Urothelium cell line (cell line): ENCODE measurements at regions not wholly inside any gene's neighbourhood (a gene's known extent, or its start where the extent isn't known, plus 50 kb on each side); places are given as distances from the start of the nearest gene placed in this dataset.
"Not testable (repeated sequence)": the region's sequence is repeated elsewhere in the genome, so short reads cannot be mapped to it uniquely, and the experiment has no call there.

Experiments used
- DNase-seq: peaks from one replicate; pipeline ENCODE4 v3.0.0; 2011; ENCODE audit warnings: low spot score, mixed read lengths
- FAIRE-seq: peaks from 2 replicates; lab custom pipeline; 2011; peaks lifted over from hg19 to GRCh38; lab: Jason Lieb, UNC

DNA sequence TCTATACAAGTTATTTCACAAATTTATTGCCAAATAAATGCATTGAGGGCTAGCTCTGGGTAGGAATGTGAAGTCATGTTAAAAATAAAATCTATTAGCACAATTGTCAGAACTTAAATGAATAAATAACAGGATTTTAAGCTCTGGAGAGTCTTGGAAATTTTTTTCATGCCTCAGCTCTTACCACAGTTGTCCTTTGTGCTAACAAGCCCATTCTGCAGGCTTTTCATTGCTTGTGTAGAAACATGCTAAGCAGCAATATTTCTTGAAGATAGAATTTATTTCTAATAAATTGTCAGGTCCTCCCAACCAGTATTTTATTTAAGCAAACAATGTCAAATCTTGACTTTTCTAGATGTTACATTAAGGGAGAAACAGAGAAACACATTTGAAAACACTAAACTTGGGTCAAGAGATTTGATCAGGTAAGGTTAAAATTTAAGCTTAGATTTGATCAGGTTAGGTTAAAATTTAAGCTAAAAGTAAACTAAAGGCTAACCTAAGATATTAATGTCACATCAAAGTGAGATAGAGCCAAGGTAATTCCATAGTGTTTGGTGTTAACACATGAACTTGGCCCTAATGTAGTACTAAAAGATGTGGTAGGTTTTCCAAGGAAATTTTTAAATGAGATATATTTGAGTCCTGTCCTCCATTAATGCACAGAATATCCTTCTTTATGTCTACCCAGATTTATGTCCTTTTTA, 179.1 kb upstream of the IL1RAPL1 start:
- no peak for FAIRE-seq
- DNase-seq: no peak

DNA sequence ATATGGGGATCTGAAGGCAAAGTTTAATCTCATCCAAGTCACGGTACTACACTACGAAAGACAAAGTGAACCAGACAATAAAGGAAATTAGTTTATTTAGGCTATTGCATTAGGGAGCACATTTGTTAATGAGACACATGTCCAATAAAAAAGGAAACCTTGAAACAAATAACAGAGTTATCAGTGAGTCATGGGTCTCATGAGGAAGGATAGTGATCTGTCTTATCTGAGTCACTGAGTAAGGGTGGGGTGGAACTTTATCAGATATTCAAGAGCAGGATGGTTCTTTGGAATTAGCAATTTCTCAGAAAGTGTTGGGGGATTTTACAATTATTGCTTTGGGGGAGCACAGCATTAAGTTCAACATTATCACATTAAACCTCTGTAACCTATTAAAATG, 188.9 kb upstream of the IL1RAPL1 start:
- no peak for FAIRE-seq
- no peak for DNase-seq

DNA sequence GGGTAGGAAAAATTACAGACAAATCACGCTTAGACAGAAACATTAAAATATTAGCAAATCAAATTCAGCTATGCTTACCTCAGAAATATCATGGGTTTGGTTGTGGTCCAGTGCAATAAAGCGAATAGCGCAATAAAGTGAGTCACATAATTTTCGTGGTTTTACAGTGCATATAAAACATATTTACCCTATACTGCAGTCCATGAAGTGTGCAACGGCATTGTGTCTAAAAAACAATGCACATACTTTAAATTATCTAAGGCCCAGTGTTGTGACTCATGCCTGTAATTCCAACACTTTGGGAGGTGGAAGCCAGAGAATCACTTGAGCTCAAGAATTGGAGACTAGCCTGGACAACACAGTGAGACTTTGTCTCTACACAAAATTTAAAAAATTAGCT, 195.7 kb upstream of the IL1RAPL1 start:
- FAIRE-seq (no peak), DNase-seq (peak; percentile 1)

DNA sequence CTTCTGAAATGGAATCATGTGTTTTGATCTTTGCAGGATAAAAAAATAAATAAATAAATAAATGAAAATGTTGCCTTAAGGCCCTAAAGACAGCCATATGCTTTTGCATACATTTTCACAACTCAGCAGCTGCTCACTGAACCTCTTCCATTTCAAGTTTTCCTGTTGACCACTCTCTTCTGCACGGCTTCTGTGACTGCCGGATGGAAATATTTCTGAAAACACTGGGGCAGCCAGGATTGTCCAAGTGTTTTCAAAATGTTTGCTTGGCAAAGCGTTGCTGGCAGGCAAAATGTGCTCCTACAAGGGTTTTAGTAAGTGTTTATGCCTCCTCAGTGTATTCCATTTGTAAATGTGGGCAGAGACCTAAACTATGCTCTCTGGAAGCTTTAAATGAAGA, 208.1 kb upstream of the IL1RAPL1 start:
- FAIRE-seq (no peak), DNase-seq (no peak)

DNA sequence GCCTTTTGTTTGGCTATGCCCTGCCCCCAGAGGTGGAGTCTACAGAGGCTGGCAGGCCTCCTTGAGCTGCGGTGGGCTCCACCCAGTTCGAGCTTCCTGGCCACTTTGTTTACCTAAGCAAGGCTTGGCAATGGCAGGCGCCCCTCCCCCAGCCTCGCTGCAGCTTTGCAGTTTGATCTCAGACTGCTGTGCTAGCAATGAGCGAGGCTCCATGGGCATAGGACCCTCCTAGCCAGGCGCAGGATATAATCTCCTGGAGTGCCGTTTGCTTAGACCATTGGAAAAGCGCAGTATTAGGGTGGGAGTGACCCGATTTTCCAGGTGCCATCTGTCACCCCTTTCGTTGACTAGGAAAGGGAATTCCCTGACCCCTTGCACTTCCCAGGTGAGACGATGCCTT, 219.6 kb upstream of the IL1RAPL1 start:
- FAIRE-seq, DNase-seq: not testable (repeated sequence)

DNA sequence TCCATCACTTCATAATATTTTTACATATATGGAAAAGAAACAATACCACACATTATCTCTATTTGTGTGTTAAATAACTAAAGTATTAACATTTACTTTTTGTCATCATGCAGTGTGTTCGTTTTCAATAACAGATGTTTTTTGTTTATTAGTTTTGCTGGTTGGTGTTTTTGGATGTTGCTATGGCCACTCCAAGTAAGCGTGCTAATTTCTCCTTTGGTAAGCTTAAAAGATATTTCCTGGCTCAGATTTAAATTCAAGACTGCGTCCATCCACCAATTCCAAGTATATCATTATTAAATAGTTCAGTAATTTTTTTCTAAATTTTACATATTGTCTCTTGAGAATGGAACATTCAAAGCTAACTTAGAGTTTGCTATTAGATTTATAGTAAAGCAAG, 235.4 kb upstream of the IL1RAPL1 start:
- FAIRE-seq: no peak

DNA sequence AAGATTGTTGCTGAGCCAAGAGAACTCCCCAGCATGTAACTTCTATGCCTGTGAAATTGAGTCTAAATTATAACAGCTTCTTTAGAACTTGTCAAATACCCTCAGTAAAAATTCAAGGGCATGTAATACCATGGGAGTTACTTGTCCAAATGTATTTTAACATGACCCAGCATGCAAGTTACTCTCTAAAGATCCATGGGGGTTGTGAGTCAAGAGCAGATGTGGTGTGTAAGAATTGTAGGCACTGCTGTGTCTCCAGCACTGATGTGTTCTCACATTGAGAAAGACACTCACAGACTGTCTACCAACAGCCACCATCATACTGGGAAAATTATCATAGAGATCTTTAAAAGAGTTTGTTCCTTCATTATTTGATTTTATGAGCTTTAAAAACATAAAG, 237.4 kb upstream of the IL1RAPL1 start:
- no peak for DNase-seq
- FAIRE-seq: no peak

More for the DNA sequence above, 235.4 kb upstream of the IL1RAPL1 start:
- DNase-seq: no peak

DNA sequence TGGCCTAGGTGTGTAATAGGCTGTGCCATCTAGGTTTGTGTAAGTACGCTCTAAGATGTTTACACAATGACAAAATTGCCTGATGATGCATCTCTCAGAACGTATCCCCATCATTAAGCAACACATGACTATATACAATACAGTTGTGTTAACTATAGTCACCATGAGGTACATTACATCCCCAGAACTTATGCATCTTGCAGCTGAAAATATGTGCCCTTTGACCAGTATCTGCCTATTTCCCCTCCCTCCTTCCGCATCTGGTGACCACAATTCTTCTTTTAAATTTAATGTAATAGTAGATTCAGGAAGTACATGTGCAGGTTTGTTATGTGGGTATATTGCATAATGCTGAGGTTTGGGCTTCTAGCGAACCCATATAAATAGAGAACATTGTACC, 239.8 kb upstream of the IL1RAPL1 start:
- FAIRE-seq (no peak), DNase-seq (no peak)

DNA sequence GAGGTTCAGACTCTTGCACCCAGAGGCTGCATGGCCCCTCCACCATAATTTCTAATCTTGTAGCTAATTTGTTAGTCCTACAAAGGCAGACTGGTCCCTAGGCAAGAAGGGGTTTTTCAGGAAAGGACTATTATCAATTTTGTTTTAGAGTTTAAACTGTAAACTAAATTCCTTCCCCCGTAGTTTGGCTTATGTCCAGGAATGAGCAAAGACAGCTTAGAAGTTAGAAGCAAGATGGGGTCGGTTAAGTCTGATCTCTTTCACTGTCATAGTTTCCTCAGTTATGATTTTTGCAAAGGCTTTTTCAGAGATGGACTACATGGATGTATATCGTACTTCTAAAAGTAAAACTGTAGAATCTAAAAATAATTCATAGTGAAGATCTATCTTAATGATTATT, 258.1 kb upstream of the IL1RAPL1 start:
- FAIRE-seq (no peak), DNase-seq (no peak)

DNA sequence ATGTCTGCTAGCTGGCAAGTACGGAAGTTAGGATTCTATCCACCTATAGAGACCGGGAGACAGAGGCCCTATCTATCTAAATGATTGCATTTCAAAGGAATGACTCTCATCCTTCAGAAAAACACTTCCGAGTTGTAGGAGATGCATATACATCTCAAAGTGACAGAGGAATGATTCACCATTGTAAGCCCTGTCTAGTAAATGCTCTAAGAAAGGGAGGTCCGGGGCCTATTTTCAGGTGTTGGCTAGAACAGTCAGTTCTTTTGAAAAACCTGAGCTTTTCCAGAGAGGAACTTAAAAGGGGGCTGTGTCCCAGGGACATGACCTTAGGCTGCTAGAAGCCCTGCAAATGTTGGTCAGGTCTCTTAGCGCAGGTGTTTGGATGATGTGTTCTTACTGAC, 262.9 kb upstream of the IL1RAPL1 start:
- FAIRE-seq: no peak
- DNase-seq: no peak

DNA sequence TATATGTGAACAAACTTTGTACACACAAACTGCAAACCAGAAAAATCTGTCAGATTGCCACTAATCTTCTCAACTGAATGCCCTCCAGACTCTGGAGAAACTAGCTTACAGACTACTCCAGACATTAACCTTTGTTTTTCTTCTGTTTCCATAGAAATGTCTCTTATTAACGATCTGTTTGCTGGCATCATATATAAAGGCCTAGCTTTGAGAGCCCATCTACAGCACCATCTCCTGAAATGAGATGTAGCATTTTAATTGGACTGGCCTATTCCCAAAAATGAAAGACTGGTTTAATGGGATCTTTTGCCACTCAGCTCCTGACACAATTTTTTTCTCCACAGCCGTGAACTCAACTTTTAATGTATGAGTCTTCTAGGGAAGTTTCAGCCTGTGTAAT, 266.0 kb upstream of the IL1RAPL1 start:
- DNase-seq: no peak
- no peak for FAIRE-seq

DNA sequence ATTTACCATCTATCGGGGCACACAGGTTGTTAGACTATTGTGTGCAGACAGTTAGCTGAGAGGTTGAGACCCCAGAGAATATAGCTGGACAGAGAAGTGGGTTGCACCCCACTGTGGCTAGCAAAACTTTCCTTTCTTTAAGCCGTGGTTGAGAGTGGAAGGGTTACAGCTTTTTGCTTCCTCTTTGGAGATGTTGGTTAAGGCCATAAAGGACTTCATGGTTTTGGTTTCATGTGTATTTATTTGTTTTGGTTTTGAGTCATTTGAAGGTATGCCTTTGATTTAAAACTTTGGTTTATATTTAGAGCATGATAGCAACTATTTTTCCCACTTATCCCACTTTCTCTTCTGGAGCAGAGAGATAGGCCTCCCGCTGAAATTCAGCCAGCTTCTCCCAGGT, 274.3 kb upstream of the IL1RAPL1 start:
- FAIRE-seq (no peak), DNase-seq (no peak)

DNA sequence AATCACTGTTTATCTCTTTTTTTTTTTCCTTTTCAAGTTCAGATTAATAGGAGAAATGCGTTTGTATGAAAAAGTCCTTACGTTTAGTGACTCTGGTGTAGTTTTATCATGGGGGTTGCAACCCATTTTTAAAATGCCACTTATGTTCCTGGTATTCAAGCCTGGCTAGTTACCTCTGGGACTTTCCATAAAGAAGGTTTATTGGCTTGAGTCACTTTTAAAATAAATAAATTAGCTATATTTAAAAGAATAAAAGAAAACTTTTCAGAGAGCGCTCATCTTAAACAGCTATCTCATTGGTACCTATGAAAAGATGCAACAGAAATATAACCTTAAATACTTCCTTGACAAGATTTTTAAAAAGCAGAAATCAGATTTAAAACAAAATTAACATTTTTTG, 275.0 kb upstream of the IL1RAPL1 start:
- FAIRE-seq (no peak), DNase-seq (no peak)

DNA sequence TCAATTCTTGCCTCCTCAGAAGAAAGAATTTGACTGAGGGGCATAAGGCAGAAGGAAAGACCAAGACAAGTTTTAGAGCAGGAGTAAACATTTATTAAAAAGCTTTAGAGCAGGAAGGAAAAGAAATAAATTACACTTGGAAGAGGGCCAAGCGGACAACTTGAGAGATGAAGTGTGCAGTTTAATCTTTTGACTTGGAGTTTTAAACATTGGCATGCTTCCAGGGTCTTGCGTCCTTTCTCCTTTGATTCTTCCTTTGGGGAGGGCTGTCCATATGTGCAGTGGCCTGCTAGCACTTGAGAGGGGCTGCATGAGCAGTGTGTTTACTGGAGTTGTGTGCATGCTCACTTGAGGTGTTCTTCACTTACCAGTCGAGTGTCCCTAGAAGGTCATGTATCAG, 275.8 kb upstream of the IL1RAPL1 start:
- DNase-seq: no peak
- no peak for FAIRE-seq

DNA sequence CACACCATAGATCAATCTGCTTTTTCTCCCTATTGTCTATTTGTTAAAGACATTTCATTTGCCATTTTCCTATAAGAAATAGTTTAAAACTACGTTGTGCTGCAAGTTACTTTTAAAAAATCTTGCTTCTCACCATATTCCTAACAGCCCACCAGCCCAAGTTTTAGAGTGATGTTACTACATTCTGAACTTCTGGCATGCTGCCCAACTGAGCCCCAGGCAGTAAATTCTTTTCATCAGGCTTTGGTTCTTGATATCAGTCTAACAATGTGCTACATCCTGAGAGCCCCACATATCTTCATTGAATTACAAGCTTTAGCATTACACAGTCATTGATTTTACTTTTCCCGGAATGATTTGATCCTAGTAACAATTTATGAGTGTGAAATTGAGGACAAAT, 283.8 kb upstream of the IL1RAPL1 start:
- DNase-seq (no peak), FAIRE-seq (no peak)

DNA sequence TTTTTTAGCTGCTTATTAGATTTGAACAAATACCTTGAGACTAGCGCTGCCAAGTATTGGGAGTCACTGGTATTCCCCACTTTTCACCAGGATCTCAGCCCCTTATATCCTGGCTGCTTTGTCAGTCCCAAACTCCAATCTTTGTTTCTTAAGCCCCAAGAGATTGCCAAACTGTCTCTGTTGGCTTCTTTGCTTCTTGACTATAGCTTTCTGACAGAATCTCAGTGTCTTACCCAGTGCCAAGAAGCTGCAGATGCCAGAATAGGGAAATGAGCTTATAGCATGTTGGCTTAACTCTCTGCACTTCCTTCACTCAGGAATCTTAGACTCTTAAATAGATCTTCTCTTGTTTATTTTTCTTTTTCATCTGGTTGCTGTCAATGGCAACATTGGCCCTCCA, 297.5 kb upstream of the DCAF8L1 start:
- FAIRE-seq (no peak), DNase-seq (no peak)

DNA sequence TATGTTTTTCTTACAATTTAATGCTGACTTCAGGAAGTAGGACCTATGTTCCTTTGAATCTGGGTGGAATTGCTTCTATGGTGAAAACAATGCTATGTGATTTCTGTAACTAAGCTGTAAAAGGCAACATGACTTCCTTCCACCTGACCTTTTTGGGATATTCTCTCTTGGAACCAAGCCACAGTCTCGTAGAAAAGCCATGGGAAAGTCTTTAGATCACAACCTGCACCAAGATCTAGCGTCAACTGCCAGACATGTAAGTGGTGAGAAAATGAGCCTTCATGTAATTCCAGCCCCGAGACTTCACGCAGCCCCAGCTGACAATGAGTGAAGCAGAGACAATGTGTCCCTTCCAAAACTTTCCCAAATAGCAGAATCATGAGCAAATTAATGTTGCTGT, 297.0 kb upstream of the DCAF8L1 start:
- DNase-seq: no peak
- FAIRE-seq: no peak

DNA sequence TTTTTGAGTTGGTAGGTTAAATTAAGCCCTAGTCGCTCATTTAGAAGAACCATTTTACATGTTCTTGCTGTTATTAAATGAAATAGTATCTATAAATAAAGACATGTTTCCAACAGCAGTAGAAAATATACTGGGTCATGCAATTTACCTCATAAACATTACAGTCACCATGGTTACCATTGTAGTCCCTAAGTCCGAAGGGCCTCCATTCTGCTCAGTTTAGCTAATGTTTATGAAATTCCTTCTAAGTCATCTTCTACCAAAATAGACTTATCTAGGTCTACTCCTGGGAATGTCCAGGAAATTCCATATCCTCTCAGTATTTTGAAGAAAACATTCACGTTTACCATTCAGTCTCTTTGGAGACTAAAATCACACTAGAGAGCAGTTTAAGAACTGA, 292.5 kb upstream of the DCAF8L1 start:
- DNase-seq: no peak
- FAIRE-seq: no peak

DNA sequence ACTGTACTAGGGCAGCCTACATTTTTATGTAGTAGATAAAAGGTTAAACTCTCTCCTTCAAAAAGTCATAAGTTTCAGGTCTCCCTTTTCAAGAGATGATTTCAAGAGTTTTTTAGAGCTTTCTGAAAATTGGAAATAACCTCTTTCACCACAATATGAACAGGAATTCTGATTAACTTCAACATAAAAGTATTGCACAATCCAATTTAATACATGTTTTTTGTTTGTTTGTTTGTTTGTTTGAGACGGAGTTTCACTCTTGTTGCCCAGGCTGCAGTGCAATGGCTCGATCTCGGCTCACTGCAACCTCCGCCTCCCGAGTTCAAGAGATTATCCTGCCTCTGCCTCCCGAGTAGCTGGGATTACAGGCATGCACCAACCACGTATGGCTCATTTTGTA, 265.4 kb upstream of the DCAF8L1 start:
- FAIRE-seq: no peak
- DNase-seq: no peak

DNA sequence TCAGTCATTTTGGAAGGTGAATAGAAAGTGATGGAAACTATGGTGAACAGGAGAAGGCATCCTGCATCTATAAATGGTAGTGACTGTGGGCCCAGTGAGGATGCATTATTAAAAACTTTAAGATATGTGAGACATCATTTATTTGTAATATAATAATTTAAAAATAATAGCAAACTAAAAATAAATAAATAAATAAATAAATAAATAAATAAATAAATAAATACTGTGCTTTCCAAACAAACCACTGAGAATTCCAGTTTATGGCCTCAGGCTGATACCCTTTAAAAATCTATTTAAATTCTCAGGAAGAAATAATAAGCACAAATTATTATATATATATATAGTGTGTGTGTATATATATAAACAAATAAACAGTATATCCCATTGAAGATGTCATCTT, 248.0 kb upstream of the DCAF8L1 start:
- DNase-seq: no peak
- FAIRE-seq: no peak

DNA sequence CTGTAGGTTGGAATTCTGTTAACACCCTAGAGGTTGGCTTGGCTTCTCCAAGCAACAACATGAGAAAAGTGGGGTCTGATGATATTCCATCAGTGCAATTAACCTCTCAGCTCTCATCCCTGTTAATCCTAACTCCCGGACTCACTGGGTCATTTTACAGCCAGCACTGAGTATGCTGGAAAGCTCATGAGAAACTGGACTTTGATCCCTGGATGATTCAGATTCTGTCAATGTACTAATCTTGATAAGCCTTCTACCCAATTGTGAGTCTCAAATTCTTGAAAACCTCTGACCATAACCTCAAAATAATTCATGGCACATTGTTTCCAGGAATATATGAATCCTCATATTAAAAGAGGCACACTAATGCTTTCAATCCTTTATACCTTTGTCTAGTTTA, 244.3 kb upstream of the DCAF8L1 start:
- no peak for DNase-seq
- FAIRE-seq: no peak

DNA sequence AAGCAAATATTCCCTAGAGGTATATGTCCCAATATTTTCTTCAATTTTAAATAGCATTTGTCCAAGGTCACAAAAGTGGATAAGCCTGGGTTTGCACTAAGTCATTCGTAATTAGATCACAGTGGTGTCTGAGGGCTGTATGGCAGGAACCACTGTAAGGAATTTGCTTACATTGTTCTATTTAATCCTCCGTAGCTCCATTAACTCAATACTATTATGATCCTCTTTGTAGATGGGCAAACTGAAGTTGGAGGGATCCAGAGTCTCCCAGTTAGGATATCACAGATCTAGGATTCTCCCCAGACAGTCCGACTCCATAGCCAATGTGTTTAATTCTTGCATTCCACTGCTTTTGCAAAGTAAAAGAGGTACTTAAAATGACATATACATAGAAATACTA, 242.7 kb upstream of the DCAF8L1 start:
- DNase-seq: no peak
- no peak for FAIRE-seq

DNA sequence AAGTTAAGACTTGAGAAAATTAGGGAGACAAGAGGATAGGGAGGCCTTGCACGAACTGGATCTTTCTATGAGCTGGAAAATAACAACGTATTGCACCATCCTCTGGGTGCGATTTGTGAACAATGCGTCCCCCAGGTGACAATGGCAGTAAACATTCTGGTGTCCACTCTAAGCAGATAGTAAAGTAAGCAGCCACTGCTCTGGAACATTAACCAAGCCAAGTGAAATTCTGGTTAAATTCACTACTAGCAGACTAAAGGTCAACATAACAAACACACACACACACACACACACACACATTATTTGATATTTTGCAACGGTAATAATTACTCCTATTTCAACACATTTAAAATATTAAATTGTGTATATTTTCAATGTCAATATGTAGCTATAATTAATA, 242.2 kb upstream of the DCAF8L1 start:
- no peak for FAIRE-seq
- DNase-seq: no peak
